ENCODE measurements at regions not wholly inside any gene's neighbourhood (a gene's known extent, or its start where the extent isn't known, plus 50 kb on each side); places are given as distances from the start of the nearest gene placed in this dataset.

GRCh38 chr20:52895235-52895634 lies 76.9 kb upstream of the TSHZ2 start:
- DNase-seq (ENCODE audit: low read depth, low spot score) = no peak
- Histone ChIP-seq H3K27me3 (ENCODE audit: control insufficient read depth, insufficient read depth, low read length) (no peaks in the 10 kb centered on the region), H3K27ac (ENCODE audit: low read depth, low read length) (no peak overlapping the region), H3K4me3 (ENCODE audit: low read depth, low read length) (no peak overlapping the region), H3K9me3 (ENCODE audit: control insufficient read depth, insufficient read depth, low read length) (no peaks in the 10 kb centered on the region)
- ChIA-PET CTCF (no interaction called here), POLR2A (no interaction called here)
- TF ChIP-seq, protein P1, sequence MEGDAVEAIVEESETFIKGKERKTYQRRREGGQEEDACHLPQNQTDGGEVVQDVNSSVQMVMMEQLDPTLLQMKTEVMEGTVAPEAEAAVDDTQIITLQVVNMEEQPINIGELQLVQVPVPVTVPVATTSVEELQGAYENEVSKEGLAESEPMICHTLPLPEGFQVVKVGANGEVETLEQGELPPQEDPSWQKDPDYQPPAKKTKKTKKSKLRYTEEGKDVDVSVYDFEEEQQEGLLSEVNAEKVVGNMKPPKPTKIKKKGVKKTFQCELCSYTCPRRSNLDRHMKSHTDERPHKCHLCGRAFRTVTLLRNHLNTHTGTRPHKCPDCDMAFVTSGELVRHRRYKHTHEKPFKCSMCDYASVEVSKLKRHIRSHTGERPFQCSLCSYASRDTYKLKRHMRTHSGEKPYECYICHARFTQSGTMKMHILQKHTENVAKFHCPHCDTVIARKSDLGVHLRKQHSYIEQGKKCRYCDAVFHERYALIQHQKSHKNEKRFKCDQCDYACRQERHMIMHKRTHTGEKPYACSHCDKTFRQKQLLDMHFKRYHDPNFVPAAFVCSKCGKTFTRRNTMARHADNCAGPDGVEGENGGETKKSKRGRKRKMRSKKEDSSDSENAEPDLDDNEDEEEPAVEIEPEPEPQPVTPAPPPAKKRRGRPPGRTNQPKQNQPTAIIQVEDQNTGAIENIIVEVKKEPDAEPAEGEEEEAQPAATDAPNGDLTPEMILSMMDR (IDR thresholded peaks at IDR 0.05; ENCODE audit: low read depth, low read length) = no peak

- H3K27ac ChIP-seq (ENCODE audit: low read depth, low read length) = no peak overlapping the region
- no peak overlapping the region for H3K4me3 ChIP-seq (ENCODE audit: low read depth, low read length)
- ChIA-PET POLR2A (no interaction called here), CTCF (no interaction called here)
- H3K27me3 ChIP-seq (ENCODE audit: control insufficient read depth, insufficient read depth, low read length) = no peaks in the 10 kb centered on the region
- TF ChIP-seq, protein P1 (IDR thresholded peaks at IDR 0.05; ENCODE audit: low read depth, low read length) = no peak
- DNase-seq (ENCODE audit: low read depth, low spot score) = no peak
- no peaks in the 10 kb centered on the region for H3K9me3 ChIP-seq (ENCODE audit: control insufficient read depth, insufficient read depth, low read length)
These were observed 78.7 kb upstream of the TSHZ2 start for GRCh38 chr20:52893498-52893897.

GRCh38 chr20:52892023-52892422 lies 80.1 kb upstream of the TSHZ2 start:
- H3K27ac ChIP-seq (ENCODE audit: low read depth, low read length) = no peak overlapping the region
- TF ChIP-seq, protein P1 (IDR thresholded peaks at IDR 0.05; ENCODE audit: low read depth, low read length) = no peak
- CTCF ChIA-PET = no interaction called here
- no peak for DNase-seq (ENCODE audit: low read depth, low spot score)
- H3K4me3 ChIP-seq (ENCODE audit: low read depth, low read length) = no peak overlapping the region
- no peaks in the 10 kb centered on the region for H3K9me3 ChIP-seq (ENCODE audit: control insufficient read depth, insufficient read depth, low read length)
- POLR2A ChIA-PET = no interaction called here
- no peaks in the 10 kb centered on the region for H3K27me3 ChIP-seq (ENCODE audit: control insufficient read depth, insufficient read depth, low read length)

GRCh38 chr20:52890130-52890529 lies 82.0 kb upstream of the TSHZ2 start:
- CTCF ChIA-PET = no interaction called here
- TF ChIP-seq, protein P1 (IDR thresholded peaks at IDR 0.05; ENCODE audit: low read depth, low read length) = no peak
- DNase-seq (ENCODE audit: low read depth, low spot score) = no peak
- no peak overlapping the region for H3K4me3 ChIP-seq (ENCODE audit: low read depth, low read length)
- no peaks in the 10 kb centered on the region for H3K9me3 ChIP-seq (ENCODE audit: control insufficient read depth, insufficient read depth, low read length)
- no peaks in the 10 kb centered on the region for H3K27me3 ChIP-seq (ENCODE audit: control insufficient read depth, insufficient read depth, low read length)
- POLR2A ChIA-PET = no interaction called here
- no peak overlapping the region for H3K27ac ChIP-seq (ENCODE audit: low read depth, low read length)

DNA sequence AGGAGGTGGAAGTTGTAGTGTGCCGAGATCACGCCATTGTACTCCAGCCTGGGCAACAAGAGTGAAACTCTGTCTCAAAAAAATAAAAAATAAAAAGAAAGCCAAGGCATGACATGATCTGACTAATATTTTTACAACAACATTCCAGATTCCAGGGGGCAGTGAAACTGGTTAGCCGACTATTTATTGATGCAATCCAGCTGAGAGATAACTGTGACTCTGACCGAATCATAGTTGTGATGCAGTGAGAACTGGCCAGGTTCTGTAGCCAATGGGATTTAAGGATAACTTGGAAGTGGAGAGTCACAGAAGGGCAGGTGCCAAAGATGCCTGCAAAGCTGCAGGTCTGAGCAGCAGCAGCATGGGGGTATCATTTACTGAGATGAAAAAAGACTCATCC lies 82.9 kb upstream of the TSHZ2 start:
- TF ChIP-seq, protein P1 (IDR thresholded peaks at IDR 0.05; ENCODE audit: low read depth, low read length) = no peak
- Histone ChIP-seq H3K4me3 (ENCODE audit: low read depth, low read length) (no peak overlapping the region), H3K9me3 (ENCODE audit: control insufficient read depth, insufficient read depth, low read length) (no peaks in the 10 kb centered on the region), H3K27me3 (ENCODE audit: control insufficient read depth, insufficient read depth, low read length) (no peaks in the 10 kb centered on the region), H3K27ac (ENCODE audit: low read depth, low read length) (no peak overlapping the region)
- ChIA-PET CTCF (no interaction called here), POLR2A (no interaction called here)
- DNase-seq (ENCODE audit: low read depth, low spot score) = no peak

Measured in AG04450 (cell line).